SK-N-SH (cell line): ENCODE measurements at regions not wholly inside any gene's neighbourhood (a gene's known extent, or its start where the extent isn't known, plus 50 kb on each side); places are given as distances from the start of the nearest gene placed in this dataset.

Experiments
- CHD2 ChIP-seq: fragments of 150-350 bp; IDR thresholded peaks from 2 replicates; pipeline ENCODE4 v1.6.1; 2018; ENCODE audit warnings: low read length; ENCODE audit not compliant: partially characterized antibody
- CTCF ChIP-seq: fragments of 200-600 bp; sonication (generic); IDR thresholded peaks from 2 replicates; pipeline ENCODE4 v1.6.1; 2017; ENCODE audit warnings: antibody characterized with exemption, mild to moderate bottlenecking, moderate library complexity
- ELF1 ChIP-seq: IDR thresholded peaks from 2 replicates; pipeline ENCODE4 v1.4.0; 2012
- EP300 ChIP-seq, 2 experiments: IDR thresholded peaks; 2 replicates each; pipeline versions ENCODE4 v1.4.0 to v1.6.1; 2012; ENCODE audit warnings: borderline replicate concordance in 1 of 2, low read depth in 1 of 2, low read length in 1 of 2
- GABPA ChIP-seq: IDR thresholded peaks from 2 replicates; pipeline ENCODE4 v1.4.0; 2012; ENCODE audit warnings: low read depth, mild to moderate bottlenecking
- MEF2A ChIP-seq: IDR thresholded peaks from 2 replicates; pipeline ENCODE4 v1.4.0; 2012; ENCODE audit warnings: low read depth, borderline replicate concordance
- POLR2AphosphoS5 ChIP-seq: IDR thresholded peaks from 2 replicates; pipeline ENCODE4 v1.6.1; 2012; ENCODE audit warnings: low read depth, low read length
- REST ChIP-seq: IDR thresholded peaks from 2 replicates; pipeline ENCODE4 v1.6.1; 2012; ENCODE audit warnings: mild to moderate bottlenecking, low read depth, low read length, moderate library complexity
- RFX5 ChIP-seq: IDR thresholded peaks from 2 replicates; pipeline ENCODE4 v1.6.1; 2012; ENCODE audit warnings: mild to moderate bottlenecking, improper control_type of control experiment, low read length
- SIN3A ChIP-seq: IDR thresholded peaks from 2 replicates; pipeline ENCODE4 v1.6.1; 2012; ENCODE audit warnings: low read depth, mild to moderate bottlenecking, low read length, moderate library complexity, borderline replicate concordance
- TF ChIP-seq, protein P1 (sequence below): IDR thresholded peaks from 2 replicates; pipeline ENCODE4; 2012
- TF ChIP-seq, protein P2 (sequence below): fragments of 150-350 bp; IDR thresholded peaks from 2 replicates; pipeline ENCODE4 v1.6.1; 2016; ENCODE audit warnings: mild to moderate bottlenecking, low read depth, low read length

GRCh38 chr10:124278356-124278755 is 140.4 kb downstream of the OAT start:
- TF ChIP-seq, protein P1, sequence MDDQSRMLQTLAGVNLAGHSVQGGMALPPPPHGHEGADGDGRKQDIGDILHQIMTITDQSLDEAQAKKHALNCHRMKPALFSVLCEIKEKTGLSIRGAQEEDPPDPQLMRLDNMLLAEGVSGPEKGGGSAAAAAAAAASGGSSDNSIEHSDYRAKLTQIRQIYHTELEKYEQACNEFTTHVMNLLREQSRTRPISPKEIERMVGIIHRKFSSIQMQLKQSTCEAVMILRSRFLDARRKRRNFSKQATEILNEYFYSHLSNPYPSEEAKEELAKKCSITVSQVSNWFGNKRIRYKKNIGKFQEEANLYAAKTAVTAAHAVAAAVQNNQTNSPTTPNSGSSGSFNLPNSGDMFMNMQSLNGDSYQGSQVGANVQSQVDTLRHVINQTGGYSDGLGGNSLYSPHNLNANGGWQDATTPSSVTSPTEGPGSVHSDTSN, result no peak
- TF ChIP-seq CTCF, result no peak
- TF ChIP-seq ELF1, result no peak
- no peak for TF ChIP-seq POLR2AphosphoS5
- TF ChIP-seq CHD2, result no peak
- no peak for TF ChIP-seq RFX5
- no peak for TF ChIP-seq GABPA
- no peak for TF ChIP-seq EP300 (IDR thresholded peaks at IDR 0.05; ENCODE audit: borderline replicate concordance in 1 of 2, low read depth in 1 of 2, low read length in 1 of 2)
- TF ChIP-seq, protein P2, sequence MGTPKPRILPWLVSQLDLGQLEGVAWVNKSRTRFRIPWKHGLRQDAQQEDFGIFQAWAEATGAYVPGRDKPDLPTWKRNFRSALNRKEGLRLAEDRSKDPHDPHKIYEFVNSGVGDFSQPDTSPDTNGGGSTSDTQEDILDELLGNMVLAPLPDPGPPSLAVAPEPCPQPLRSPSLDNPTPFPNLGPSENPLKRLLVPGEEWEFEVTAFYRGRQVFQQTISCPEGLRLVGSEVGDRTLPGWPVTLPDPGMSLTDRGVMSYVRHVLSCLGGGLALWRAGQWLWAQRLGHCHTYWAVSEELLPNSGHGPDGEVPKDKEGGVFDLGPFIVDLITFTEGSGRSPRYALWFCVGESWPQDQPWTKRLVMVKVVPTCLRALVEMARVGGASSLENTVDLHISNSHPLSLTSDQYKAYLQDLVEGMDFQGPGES, result no peak
- no peak for TF ChIP-seq SIN3A
- no peak for TF ChIP-seq REST
- TF ChIP-seq MEF2A, result no peak
